ENCODE measurements at regions not wholly inside any gene's neighbourhood (a gene's known extent, or its start where the extent isn't known, plus 50 kb on each side); places are given as distances from the start of the nearest gene placed in this dataset.

DNA sequence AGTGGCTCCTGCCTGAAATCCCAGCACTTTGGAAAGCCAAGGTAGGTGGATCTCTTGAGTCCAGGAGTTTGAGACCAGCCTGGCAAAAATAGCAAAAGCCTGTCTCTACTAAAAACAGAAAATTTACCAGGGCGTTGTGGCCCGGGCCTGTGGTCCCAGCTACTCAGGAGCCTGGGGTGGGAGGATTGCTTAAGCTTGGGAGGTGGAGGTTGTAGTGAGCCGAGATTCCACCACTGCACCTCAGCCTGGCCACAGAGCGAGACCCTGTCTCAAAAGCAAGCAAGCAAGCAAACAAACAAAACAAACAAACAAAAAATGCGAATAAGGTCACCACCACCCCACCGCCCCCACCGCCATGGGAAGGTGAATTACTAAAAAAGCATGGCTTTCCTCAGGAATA is 238.7 kb downstream of the ATXN7L3B start:
- TF ChIP-seq TCF7L2 (IDR thresholded peaks at IDR 0.05; ENCODE audit: low read depth, low read length): no peak
- no peak for TF ChIP-seq SIN3A (IDR thresholded peaks at IDR 0.05; ENCODE audit: borderline replicate concordance, low read depth, low read length)
- no peak for TF ChIP-seq NCOA5 (CRISPR knock-in tag; IDR thresholded peaks at IDR 0.05)
- no peak for TF ChIP-seq PATZ1 (CRISPR knock-in tag; IDR thresholded peaks at IDR 0.05)
- no peak for TF ChIP-seq SRF (IDR thresholded peaks at IDR 0.05; ENCODE audit: low read depth, low read length)
- TF ChIP-seq, protein P1, sequence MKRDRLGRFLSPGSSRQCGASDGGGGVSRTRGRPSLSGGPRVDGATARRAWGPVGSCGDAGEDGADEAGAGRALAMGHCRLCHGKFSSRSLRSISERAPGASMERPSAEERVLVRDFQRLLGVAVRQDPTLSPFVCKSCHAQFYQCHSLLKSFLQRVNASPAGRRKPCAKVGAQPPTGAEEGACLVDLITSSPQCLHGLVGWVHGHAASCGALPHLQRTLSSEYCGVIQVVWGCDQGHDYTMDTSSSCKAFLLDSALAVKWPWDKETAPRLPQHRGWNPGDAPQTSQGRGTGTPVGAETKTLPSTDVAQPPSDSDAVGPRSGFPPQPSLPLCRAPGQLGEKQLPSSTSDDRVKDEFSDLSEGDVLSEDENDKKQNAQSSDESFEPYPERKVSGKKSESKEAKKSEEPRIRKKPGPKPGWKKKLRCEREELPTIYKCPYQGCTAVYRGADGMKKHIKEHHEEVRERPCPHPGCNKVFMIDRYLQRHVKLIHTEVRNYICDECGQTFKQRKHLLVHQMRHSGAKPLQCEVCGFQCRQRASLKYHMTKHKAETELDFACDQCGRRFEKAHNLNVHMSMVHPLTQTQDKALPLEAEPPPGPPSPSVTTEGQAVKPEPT (CRISPR knock-in tag; IDR thresholded peaks at IDR 0.05; ENCODE audit: low read depth): no peak
- TF ChIP-seq EED (CRISPR knock-in tag; IDR thresholded peaks at IDR 0.05): no peak
- no peak for TF ChIP-seq TRIM24 (CRISPR knock-in tag; IDR thresholded peaks at IDR 0.05)
- no peak for TF ChIP-seq RFX5 (IDR thresholded peaks at IDR 0.05; ENCODE audit: low read depth, low read length)

All from HepG2 (cell line).